Neural crest cell (in vitro differentiated cells): ENCODE measurements at regions not wholly inside any gene's neighbourhood (a gene's known extent, or its start where the extent isn't known, plus 50 kb on each side); places are given as distances from the start of the nearest gene placed in this dataset.

Experiments used
- DNase-seq: peaks from one replicate; pipeline ENCODE4 v3.0.0; 2021; ENCODE audit warnings: low read depth, mixed read lengths, low spot score
- H3K27ac Mint-ChIP-seq: one replicate; pipeline ENCODE4 v1.8.0; 2021; ENCODE audit warnings: mild to moderate bottlenecking, mixed read lengths; ENCODE audit not compliant: unreplicated experiment
- H3K27me3 Mint-ChIP-seq: 2 replicates; pipeline ENCODE4 v1.8.0; 2021; ENCODE audit warnings: low read depth, mild to moderate bottlenecking, mixed read lengths
- H3K36me3 Mint-ChIP-seq: 2 replicates; pipeline ENCODE4 v1.8.0; 2021; ENCODE audit warnings: low read depth, mild to moderate bottlenecking, mixed read lengths
- H3K4me1 Mint-ChIP-seq: 2 replicates; pipeline ENCODE4 v1.8.0; 2021; ENCODE audit warnings: mixed read lengths
- H3K4me3 Mint-ChIP-seq: one replicate; pipeline ENCODE4 v1.8.0; 2021; ENCODE audit warnings: mild to moderate bottlenecking, mixed read lengths
- H3K9me3 Mint-ChIP-seq: 2 replicates; pipeline ENCODE4 v1.8.0; 2021; ENCODE audit warnings: mixed read lengths
- CTCF ChIP-seq: fragments of 200-600 bp; sonication (generic); conservative IDR thresholded peaks from 2 replicates; pipeline ENCODE4 v1.5.0; 2021; ENCODE audit warnings: antibody characterized with exemption, mild to moderate bottlenecking

DNA sequence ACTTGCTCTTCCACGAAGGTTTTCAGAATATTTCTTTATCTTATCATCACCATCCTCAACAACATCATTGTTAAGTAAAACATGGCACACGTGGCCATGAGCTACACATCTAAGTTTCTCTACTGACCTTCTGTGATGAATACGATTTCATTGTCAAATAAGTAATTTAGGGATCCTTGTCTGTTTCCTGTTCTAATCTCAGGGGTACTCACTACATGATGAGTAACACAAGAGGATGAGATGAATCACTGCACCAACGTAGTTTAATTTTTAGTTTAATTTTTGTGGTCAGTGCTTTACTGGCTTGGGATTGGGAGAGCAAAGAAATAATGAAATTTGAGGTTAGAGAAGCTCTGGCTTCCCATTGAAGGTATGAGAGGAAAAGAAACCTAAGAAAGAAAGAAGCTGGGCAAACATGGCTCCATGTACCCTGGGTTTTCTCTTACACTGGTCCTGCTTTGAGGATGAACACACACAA is 461.9 kb upstream of the KLF6 start:
- DNase-seq = no peak
- Mint-ChIP-seq H3K27me3 (no peaks in the 10 kb centered on the region), H3K9me3 (peaks cover 6% of the 10 kb centered on the region), H3K27ac (no peak overlapping the region), H3K4me3 (no peak overlapping the region), H3K36me3 (no peaks in the 10 kb centered on the region), H3K4me1 (peaks cover 19% of the 10 kb centered on the region)
- no peak for TF ChIP-seq CTCF

DNA sequence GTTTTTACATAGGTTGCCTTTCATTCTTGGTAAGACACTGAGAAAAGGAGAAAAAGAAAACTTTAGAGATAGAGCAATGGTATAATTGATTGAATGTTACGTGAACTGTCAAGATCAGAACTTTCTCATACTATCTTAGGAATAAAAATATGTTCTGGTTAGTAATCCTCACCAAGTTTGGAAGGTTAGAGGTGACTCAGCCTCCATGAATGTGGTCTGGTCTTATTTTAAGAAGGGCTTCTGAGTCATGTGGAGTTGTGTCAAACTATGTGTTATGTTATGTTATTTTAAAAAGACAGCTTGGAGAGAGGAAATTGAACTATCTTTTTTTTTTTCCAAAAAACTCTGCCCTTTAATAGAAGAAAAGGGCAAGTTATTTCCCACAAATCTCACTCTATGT is 458.6 kb upstream of the KLF6 start:
- Mint-ChIP-seq H3K27me3 (no peaks in the 10 kb centered on the region), H3K36me3 (no peaks in the 10 kb centered on the region), H3K27ac (no peak overlapping the region), H3K4me1 (peaks cover 35% of the 10 kb centered on the region), H3K4me3 (no peak overlapping the region), H3K9me3 (peaks cover 2% of the 10 kb centered on the region)
- TF ChIP-seq CTCF = no peak
- DNase-seq = no peak

- DNase-seq = no peak
- Mint-ChIP-seq H3K9me3 (peaks cover 2% of the 10 kb centered on the region), H3K36me3 (no peaks in the 10 kb centered on the region), H3K4me3 (peak overlapping the region; percentile 58), H3K27me3 (no peaks in the 10 kb centered on the region), H3K4me1 (peaks cover 35% of the 10 kb centered on the region), H3K27ac (peak overlapping the region; percentile 72)
- TF ChIP-seq CTCF = no peak
Observed at GRCh38 chr10:4243169-4243568, 458.2 kb upstream of the KLF6 start.

DNA sequence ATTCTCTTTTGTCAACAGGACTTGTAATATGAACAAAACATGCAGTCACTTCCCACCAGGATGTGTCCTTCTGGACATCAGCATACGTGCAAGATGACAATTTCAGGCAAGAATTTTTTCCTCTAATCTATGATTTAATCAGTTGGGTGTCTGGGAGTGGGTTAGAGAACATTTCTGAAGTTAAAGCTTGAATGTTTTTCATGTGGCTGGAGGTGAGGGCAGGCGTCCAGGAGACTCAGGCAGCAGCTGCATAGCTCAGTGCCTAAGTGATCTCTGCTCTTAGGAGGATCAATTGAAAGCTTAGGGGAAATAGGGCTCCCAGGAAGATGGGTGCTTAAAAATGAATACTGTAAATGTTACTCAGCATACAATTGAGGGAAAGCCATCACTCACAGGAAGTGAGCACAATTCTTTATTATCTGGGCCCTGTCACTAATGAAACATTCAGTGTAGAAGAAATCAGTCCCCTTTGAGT is 457.6 kb upstream of the KLF6 start:
- peaks cover 2% of the 10 kb centered on the region for H3K9me3 Mint-ChIP-seq
- H3K27ac Mint-ChIP-seq = peak overlapping the region; percentile 95
- TF ChIP-seq CTCF = no peak
- H3K4me3 Mint-ChIP-seq = peak overlapping the region; percentile 58
- no peaks in the 10 kb centered on the region for H3K36me3 Mint-ChIP-seq
- DNase-seq = no peak
- H3K27me3 Mint-ChIP-seq = no peaks in the 10 kb centered on the region
- peaks cover 35% of the 10 kb centered on the region for H3K4me1 Mint-ChIP-seq

DNA sequence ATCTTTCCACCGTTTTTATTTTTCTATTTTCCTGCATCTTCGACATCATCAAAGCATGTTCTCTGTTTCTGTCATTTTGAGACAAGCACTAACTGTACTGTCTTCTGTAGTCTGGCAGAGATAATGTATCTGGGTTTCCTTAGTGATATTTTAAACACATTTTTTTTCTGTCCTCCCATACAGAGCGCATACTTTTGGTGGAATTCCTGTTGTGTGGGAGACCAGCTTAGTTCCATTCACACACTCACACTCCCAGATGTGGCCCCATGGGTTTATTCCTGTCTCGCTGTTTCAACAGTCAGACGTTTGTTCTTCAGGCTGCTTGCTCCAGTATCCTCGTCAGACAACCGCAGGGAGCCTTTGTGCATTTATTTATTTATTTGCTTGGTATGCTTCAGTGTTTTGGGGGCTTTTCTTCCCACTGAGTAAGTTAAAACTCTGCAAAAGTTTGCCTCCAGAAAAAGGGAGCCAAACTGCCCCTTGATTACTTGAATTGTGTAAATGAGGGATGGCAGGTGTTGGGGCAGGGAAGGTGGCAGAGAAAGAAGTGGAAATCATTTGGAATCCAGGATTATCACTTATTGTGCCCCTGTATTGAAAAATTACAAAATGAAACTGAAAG is 456.8 kb upstream of the KLF6 start:
- Mint-ChIP-seq H3K36me3 (peaks cover 6% of the 10 kb centered on the region), H3K4me3 (peak overlapping the region; percentile 67), H3K27ac (peak overlapping the region; percentile 97), H3K4me1 (peaks cover 35% of the 10 kb centered on the region), H3K27me3 (no peaks in the 10 kb centered on the region), H3K9me3 (peaks cover 6% of the 10 kb centered on the region)
- peak; percentile 18 for DNase-seq
- no peak for TF ChIP-seq CTCF
